K562 (cell line): ENCODE measurements at regions not wholly inside any gene's neighbourhood (a gene's known extent, or its start where the extent isn't known, plus 50 kb on each side); places are given as distances from the start of the nearest gene placed in this dataset.

Source experiments
- RBM14 ChIP-seq: fragments of 200-400 bp; formaldehyde crosslinking; IDR thresholded peaks from 2 replicates; pipeline ENCODE4 v1.6.1; 2018; ENCODE audit warnings: low read depth, mild to moderate bottlenecking, low read length, moderate library complexity, borderline replicate concordance; ENCODE audit not compliant: insufficient read depth
- SNAPC5 ChIP-seq: fragments of 250-450 bp; sonication (Bioruptor Pico); IDR thresholded peaks from 2 replicates; pipeline ENCODE4 v1.8.0; 2021; ENCODE audit warnings: moderate library complexity, mild to moderate bottlenecking, inconsistent platforms
- TCFL5 ChIP-seq: fragments of 250-450 bp; sonication (Bioruptor Pico); conservative IDR thresholded peaks from 2 replicates; pipeline ENCODE4 v1.6.1; 2021; ENCODE audit warnings: mild to moderate bottlenecking, moderate library complexity, matching md5 sums
- ZNF318 ChIP-seq, 2 experiments: fragments of 450-650 bp; IDR thresholded peaks; 2 replicates each; pipeline ENCODE4 v1.6.1; 2016; ENCODE audit warnings: mild to moderate bottlenecking in 2 of 2, borderline replicate concordance in 1 of 2, low read depth in 1 of 2, moderate library complexity in 1 of 2
- ZNF445 ChIP-seq: fragments of 250-450 bp; sonication (Bioruptor Pico); IDR thresholded peaks from 2 replicates; pipeline ENCODE4 v1.4.0; 2020; ENCODE audit warnings: low read depth, mild to moderate bottlenecking, moderate library complexity

GRCh38 chr18:73646772-73647171 is 500.9 kb downstream of the FBXO15 start (continued):
- no peak for TF ChIP-seq ZNF318 (IDR thresholded peaks at IDR 0.05; ENCODE audit: borderline replicate concordance in 1 of 2, low read depth in 1 of 2)
- no peak for TF ChIP-seq ZNF445 (CRISPR knock-in tag)
- no peak for TF ChIP-seq SNAPC5 (CRISPR knock-in tag)
- TF ChIP-seq RBM14: no peak
- no peak for TF ChIP-seq TCFL5
